ENCODE measurements at regions not wholly inside any gene's neighbourhood (a gene's known extent, or its start where the extent isn't known, plus 50 kb on each side); places are given as distances from the start of the nearest gene placed in this dataset.

- H3K4me3 ChIP-seq (ENCODE audit: low read depth, low read length) = no peak overlapping the region
- TF ChIP-seq, protein P1, sequence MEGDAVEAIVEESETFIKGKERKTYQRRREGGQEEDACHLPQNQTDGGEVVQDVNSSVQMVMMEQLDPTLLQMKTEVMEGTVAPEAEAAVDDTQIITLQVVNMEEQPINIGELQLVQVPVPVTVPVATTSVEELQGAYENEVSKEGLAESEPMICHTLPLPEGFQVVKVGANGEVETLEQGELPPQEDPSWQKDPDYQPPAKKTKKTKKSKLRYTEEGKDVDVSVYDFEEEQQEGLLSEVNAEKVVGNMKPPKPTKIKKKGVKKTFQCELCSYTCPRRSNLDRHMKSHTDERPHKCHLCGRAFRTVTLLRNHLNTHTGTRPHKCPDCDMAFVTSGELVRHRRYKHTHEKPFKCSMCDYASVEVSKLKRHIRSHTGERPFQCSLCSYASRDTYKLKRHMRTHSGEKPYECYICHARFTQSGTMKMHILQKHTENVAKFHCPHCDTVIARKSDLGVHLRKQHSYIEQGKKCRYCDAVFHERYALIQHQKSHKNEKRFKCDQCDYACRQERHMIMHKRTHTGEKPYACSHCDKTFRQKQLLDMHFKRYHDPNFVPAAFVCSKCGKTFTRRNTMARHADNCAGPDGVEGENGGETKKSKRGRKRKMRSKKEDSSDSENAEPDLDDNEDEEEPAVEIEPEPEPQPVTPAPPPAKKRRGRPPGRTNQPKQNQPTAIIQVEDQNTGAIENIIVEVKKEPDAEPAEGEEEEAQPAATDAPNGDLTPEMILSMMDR (conservative IDR thresholded peaks at IDR 0.05; ENCODE audit: low read depth, low read length) = no peak
- DNase-seq (ENCODE audit: low read depth) = no peak
Measured at GRCh38 chr10:61166065-61166464, 222.1 kb upstream of the RHOBTB1 start.

GRCh38 chr10:61164458-61165160 lies 220.6 kb upstream of the RHOBTB1 start:
- no peak for DNase-seq (ENCODE audit: low read depth)
- H3K4me3 ChIP-seq (ENCODE audit: low read depth, low read length) = no peak overlapping the region
- TF ChIP-seq, protein P1 (conservative IDR thresholded peaks at IDR 0.05; ENCODE audit: low read depth, low read length) = no peak

DNA sequence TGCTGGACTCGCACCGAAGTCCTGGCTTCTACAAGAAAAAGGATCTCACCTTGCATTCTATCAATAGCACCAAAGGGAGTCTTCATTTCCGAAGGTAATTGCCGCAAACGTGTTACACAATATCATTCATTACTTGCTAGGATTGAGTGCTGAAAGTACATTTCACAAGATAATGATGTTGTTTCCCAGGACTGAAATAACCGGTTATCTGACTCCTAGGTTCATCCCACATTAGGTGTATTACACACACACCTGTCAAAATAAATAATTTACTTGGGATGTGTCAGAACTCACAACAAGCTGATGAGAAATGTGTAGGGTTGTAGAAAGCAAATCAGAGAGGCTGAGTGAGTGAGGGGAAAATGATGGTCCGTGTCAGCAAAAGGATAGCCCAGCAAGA lies 219.4 kb upstream of the RHOBTB1 start:
- TF ChIP-seq, protein P1 (conservative IDR thresholded peaks at IDR 0.05; ENCODE audit: low read depth, low read length) = no peak
- no peak overlapping the region for H3K4me3 ChIP-seq (ENCODE audit: low read depth, low read length)
- no peak for DNase-seq (ENCODE audit: low read depth)

GRCh38 chr10:61160253-61160652 lies 216.3 kb upstream of the RHOBTB1 start:
- H3K4me3 ChIP-seq (ENCODE audit: low read depth, low read length) = no peak overlapping the region
- TF ChIP-seq, protein P1 (conservative IDR thresholded peaks at IDR 0.05; ENCODE audit: low read depth, low read length) = no peak
- no peak for DNase-seq (ENCODE audit: low read depth)

DNA sequence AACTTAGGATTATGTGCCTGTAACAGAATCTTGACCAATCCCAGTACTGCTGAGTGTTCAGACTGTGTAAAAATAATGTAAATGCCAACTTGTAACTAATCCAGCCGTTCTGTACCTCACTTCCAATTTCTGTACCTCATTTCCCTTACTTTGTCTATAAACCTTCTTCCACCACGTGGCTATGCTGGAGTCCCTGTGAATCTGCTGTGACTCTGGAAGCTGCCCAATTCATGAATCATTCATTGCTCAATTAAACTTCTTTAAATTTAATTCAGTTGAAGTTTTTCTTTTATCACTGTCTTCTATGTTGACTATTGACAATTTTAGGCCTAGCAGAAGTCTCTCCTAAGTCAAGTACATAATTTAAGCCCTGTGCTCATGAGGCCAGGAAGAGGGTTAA lies 215.3 kb upstream of the RHOBTB1 start:
- no peak for DNase-seq (ENCODE audit: low read depth)
- TF ChIP-seq, protein P1 (conservative IDR thresholded peaks at IDR 0.05; ENCODE audit: low read depth, low read length) = no peak
- no peak overlapping the region for H3K4me3 ChIP-seq (ENCODE audit: low read depth, low read length)

DNA sequence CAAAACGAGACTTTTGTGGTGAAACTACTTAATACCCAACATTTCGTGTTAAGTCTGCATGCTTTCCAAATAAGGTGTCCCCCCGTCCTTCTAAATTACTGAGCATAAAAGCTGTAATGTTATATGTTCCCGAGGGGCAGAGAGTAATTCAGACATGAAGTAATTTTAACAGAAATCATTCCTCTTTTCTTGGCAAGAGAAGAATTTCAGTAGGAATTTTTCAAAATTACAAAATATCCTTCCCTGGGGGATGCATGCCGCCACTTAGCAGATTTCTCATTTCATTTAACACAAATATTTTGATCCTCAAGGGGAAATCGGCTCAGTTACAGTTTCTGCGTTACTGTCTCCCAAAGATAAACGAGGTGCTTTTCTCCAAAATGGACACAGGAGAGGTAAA lies 213.2 kb upstream of the RHOBTB1 start:
- TF ChIP-seq, protein P1 (conservative IDR thresholded peaks at IDR 0.05; ENCODE audit: low read depth, low read length) = no peak
- no peak for DNase-seq (ENCODE audit: low read depth)
- H3K4me3 ChIP-seq (ENCODE audit: low read depth, low read length) = no peak overlapping the region

DNA sequence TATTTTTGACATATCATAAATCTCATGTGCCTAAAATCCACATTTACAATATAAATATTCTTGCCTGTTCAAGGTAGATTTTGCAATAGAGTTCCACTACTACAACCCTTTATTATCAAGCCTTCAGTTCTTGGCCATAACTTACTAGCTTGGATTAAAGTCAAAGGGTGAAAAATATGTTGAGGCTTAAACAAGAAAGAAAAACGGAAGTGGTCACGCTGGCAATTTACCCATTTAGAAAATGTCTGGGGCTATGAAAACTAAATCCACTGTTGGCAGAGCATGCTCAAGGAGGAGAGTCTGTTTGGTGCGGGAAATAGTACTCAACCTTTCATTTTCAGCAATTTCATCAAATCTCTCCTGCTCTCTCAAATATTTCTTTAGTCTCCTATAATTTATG lies 209.8 kb upstream of the RHOBTB1 start:
- DNase-seq (ENCODE audit: low read depth) = no peak

More for the DNA sequence above, 209.8 kb upstream of the RHOBTB1 start:
- TF ChIP-seq, protein P1 (conservative IDR thresholded peaks at IDR 0.05; ENCODE audit: low read depth, low read length) = no peak
- H3K4me3 ChIP-seq (ENCODE audit: low read depth, low read length) = no peak overlapping the region
